ENCODE measurements at regions not wholly inside any gene's neighbourhood (a gene's known extent, or its start where the extent isn't known, plus 50 kb on each side); places are given as distances from the start of the nearest gene placed in this dataset.

DNA sequence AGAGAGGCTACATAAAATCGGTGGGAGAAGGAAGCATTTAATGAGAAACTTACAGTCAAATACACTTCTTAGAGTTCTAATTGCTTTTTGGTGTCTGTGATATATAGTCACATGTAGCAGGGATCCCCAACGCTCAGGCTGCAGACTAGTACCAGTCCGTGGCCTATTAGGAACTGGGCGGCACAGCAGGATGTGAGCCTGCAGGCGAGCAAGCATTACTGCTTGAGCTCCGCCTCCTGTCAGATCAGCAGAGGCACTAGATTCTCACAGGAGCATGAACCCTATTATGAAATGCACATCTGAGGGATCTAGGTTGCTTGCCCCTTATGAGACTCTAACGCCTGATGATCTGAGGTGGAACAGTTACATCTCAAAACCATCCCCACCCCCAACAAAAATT, 158.5 kb downstream of the TANC2 start:
- TF ChIP-seq, protein P1, sequence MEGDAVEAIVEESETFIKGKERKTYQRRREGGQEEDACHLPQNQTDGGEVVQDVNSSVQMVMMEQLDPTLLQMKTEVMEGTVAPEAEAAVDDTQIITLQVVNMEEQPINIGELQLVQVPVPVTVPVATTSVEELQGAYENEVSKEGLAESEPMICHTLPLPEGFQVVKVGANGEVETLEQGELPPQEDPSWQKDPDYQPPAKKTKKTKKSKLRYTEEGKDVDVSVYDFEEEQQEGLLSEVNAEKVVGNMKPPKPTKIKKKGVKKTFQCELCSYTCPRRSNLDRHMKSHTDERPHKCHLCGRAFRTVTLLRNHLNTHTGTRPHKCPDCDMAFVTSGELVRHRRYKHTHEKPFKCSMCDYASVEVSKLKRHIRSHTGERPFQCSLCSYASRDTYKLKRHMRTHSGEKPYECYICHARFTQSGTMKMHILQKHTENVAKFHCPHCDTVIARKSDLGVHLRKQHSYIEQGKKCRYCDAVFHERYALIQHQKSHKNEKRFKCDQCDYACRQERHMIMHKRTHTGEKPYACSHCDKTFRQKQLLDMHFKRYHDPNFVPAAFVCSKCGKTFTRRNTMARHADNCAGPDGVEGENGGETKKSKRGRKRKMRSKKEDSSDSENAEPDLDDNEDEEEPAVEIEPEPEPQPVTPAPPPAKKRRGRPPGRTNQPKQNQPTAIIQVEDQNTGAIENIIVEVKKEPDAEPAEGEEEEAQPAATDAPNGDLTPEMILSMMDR (IDR thresholded peaks at IDR 0.05; ENCODE audit: low read length), result no peak
- no peak for TF ChIP-seq EZH2 (IDR thresholded peaks at IDR 0.05; ENCODE audit: borderline replicate concordance, low read length)
